Sigmoid colon (tissue), 4 donors: ENCODE measurements at regions not wholly inside any gene's neighbourhood (a gene's known extent, or its start where the extent isn't known, plus 50 kb on each side); places are given as distances from the start of the nearest gene placed in this dataset.

Source experiments
- POLR2A ChIP-seq, 2 donors: fragments of 450-650 bp; IDR thresholded peaks; one replicate each; pipeline ENCODE4 v1.6.1; 2016; ENCODE audit warnings: antibody characterized with exemption in 2 of 2, mild to moderate bottlenecking in 2 of 2, moderate library complexity in 2 of 2
- POLR2AphosphoS5 ChIP-seq, 4 donors: sonication (generic); formaldehyde crosslinking; IDR thresholded peaks; one replicate each; pipeline ENCODE4 v1.6.1; 2017; ENCODE audit warnings: antibody characterized with exemption in 4 of 4
- TF ChIP-seq, protein P1 (sequence below), 4 experiments: fragments of 450-650 bp in 3 of 4; fragments of 200-600 bp in 1 of 4; IDR thresholded peaks; one replicate each; pipeline ENCODE4 v1.5.1; 2016 to 2019; ENCODE audit warnings: antibody characterized with exemption in 4 of 4, mild to moderate bottlenecking in 3 of 4, moderate library complexity in 2 of 4

- TF ChIP-seq, protein P1, sequence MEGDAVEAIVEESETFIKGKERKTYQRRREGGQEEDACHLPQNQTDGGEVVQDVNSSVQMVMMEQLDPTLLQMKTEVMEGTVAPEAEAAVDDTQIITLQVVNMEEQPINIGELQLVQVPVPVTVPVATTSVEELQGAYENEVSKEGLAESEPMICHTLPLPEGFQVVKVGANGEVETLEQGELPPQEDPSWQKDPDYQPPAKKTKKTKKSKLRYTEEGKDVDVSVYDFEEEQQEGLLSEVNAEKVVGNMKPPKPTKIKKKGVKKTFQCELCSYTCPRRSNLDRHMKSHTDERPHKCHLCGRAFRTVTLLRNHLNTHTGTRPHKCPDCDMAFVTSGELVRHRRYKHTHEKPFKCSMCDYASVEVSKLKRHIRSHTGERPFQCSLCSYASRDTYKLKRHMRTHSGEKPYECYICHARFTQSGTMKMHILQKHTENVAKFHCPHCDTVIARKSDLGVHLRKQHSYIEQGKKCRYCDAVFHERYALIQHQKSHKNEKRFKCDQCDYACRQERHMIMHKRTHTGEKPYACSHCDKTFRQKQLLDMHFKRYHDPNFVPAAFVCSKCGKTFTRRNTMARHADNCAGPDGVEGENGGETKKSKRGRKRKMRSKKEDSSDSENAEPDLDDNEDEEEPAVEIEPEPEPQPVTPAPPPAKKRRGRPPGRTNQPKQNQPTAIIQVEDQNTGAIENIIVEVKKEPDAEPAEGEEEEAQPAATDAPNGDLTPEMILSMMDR (IDR thresholded peaks at IDR 0.05): no peak
- TF ChIP-seq POLR2A (IDR thresholded peaks at IDR 0.05) (no peak), POLR2AphosphoS5 (IDR thresholded peaks at IDR 0.05) (no peak)
Measured at GRCh38 chr2:138979131-138979785, 199.1 kb upstream of the NXPH2 start.
